ENCODE measurements at regions not wholly inside any gene's neighbourhood (a gene's known extent, or its start where the extent isn't known, plus 50 kb on each side); places are given as distances from the start of the nearest gene placed in this dataset.

DNA sequence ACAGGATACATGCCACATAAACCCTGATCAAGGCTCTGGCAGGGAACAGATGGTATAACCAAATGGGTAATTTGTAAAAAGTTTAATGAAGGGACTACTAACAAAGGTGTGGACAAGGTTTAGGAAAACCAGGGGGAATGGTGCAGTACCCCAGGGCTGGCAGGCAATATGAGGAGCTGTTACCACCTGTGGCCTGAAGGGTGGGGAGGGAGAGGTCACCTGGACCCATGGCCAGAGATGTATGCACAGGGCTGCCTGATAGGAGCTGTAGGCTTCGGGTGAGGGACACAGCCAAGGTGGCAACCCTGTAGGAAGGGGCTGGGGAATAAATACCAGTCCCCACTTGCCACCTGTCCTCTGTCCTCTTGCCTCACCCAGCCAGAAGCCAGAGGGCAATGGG lies 51.4 kb upstream of the ID3 start:
- TF ChIP-seq, protein P1, sequence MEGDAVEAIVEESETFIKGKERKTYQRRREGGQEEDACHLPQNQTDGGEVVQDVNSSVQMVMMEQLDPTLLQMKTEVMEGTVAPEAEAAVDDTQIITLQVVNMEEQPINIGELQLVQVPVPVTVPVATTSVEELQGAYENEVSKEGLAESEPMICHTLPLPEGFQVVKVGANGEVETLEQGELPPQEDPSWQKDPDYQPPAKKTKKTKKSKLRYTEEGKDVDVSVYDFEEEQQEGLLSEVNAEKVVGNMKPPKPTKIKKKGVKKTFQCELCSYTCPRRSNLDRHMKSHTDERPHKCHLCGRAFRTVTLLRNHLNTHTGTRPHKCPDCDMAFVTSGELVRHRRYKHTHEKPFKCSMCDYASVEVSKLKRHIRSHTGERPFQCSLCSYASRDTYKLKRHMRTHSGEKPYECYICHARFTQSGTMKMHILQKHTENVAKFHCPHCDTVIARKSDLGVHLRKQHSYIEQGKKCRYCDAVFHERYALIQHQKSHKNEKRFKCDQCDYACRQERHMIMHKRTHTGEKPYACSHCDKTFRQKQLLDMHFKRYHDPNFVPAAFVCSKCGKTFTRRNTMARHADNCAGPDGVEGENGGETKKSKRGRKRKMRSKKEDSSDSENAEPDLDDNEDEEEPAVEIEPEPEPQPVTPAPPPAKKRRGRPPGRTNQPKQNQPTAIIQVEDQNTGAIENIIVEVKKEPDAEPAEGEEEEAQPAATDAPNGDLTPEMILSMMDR (IDR thresholded peaks at IDR 0.05; ENCODE audit: insufficient read depth, low read depth, low read length, missing control alignments) = no peak
- DNase-seq (ENCODE audit: low read depth) = no peak
- no peak overlapping the region for H3K4me3 ChIP-seq (ENCODE audit: low read depth, low read length)

GRCh38 chr1:23609971-23610370 lies 50.7 kb upstream of the ID3 start:
- TF ChIP-seq, protein P1 (IDR thresholded peaks at IDR 0.05; ENCODE audit: insufficient read depth, low read depth, low read length, missing control alignments) = no peak
- no peak for DNase-seq (ENCODE audit: low read depth)
- H3K4me3 ChIP-seq (ENCODE audit: low read depth, low read length) = no peak overlapping the region

Data from GM12865 (cell line).